ENCODE measurements at regions not wholly inside any gene's neighbourhood (a gene's known extent, or its start where the extent isn't known, plus 50 kb on each side); places are given as distances from the start of the nearest gene placed in this dataset.

- no peak for TF ChIP-seq CTCF (IDR thresholded peaks at IDR 0.05; ENCODE audit: extremely low read depth, missing control alignments)
- DNase-seq (ENCODE audit: low spot score): peak; percentile 42
Measured at GRCh38 chr12:27185234-27186021, 58.7 kb upstream of the STK38L start.

GRCh38 chr12:27186022-27186839 is 57.9 kb upstream of the STK38L start:
- TF ChIP-seq CTCF (IDR thresholded peaks at IDR 0.05; ENCODE audit: extremely low read depth, missing control alignments): no peak
- no peak for DNase-seq (ENCODE audit: low spot score)

- TF ChIP-seq CTCF (IDR thresholded peaks at IDR 0.05; ENCODE audit: extremely low read depth, missing control alignments): no peak
- no peak for DNase-seq (ENCODE audit: low spot score)
Measured at GRCh38 chr12:27187697-27188096, 56.4 kb upstream of the STK38L start.

- no peak for DNase-seq (ENCODE audit: low spot score)
- no peak for TF ChIP-seq CTCF (IDR thresholded peaks at IDR 0.05; ENCODE audit: extremely low read depth, missing control alignments)
Measured at GRCh38 chr12:27190761-27191160, 53.3 kb upstream of the STK38L start.

GRCh38 chr12:27191531-27191930 is 52.6 kb upstream of the STK38L start:
- TF ChIP-seq CTCF (IDR thresholded peaks at IDR 0.05; ENCODE audit: extremely low read depth, missing control alignments): no peak
- no peak for DNase-seq (ENCODE audit: low spot score)

GRCh38 chr12:27192118-27192802 is 51.8 kb upstream of the STK38L start:
- DNase-seq (ENCODE audit: low spot score): no peak
- TF ChIP-seq CTCF (IDR thresholded peaks at IDR 0.05; ENCODE audit: extremely low read depth, missing control alignments): no peak

- no peak for TF ChIP-seq CTCF (IDR thresholded peaks at IDR 0.05; ENCODE audit: extremely low read depth, missing control alignments)
- no peak for DNase-seq (ENCODE audit: low spot score)
Measured at GRCh38 chr12:27193106-27193505, 51.0 kb upstream of the STK38L start.

Data from GM20000 (cell line).